ENCODE measurements at regions not wholly inside any gene's neighbourhood (a gene's known extent, or its start where the extent isn't known, plus 50 kb on each side); places are given as distances from the start of the nearest gene placed in this dataset.

GRCh38 chr3:187491371-187491770 lies 123.2 kb downstream of the RTP4 start (continued):
- no peak for TF ChIP-seq ZNF407 (IDR thresholded peaks at IDR 0.05; ENCODE audit: low read depth)
- TF ChIP-seq CEBPB (tag; IDR thresholded peaks at IDR 0.05): no peak
- TF ChIP-seq SMAD4 (CRISPR knock-in tag; conservative IDR thresholded peaks at IDR 0.05): no peak
- no peak for TF ChIP-seq USF1 (CRISPR knock-in tag; IDR thresholded peaks at IDR 0.05)
- TF ChIP-seq STAT5A (IDR thresholded peaks at IDR 0.05; ENCODE audit: borderline replicate concordance, low read length): no peak
- no peak for TF ChIP-seq ZNF23 (CRISPR knock-in tag; IDR thresholded peaks at IDR 0.05)
- TF ChIP-seq MAFG (tag; conservative IDR thresholded peaks at IDR 0.05): no peak
- no peak for TF ChIP-seq SP1 (CRISPR knock-in tag; IDR thresholded peaks at IDR 0.05)
- TF ChIP-seq MTF1 (CRISPR knock-in tag; IDR thresholded peaks at IDR 0.05; ENCODE audit: borderline replicate concordance): no peak
- no peak for TF ChIP-seq HCFC1 (IDR thresholded peaks at IDR 0.05; ENCODE audit: low read depth, low read length)
- TF ChIP-seq E2F3 (CRISPR knock-in tag; IDR thresholded peaks at IDR 0.05): no peak
- no peak for TF ChIP-seq CHCHD3 (CRISPR knock-in tag; IDR thresholded peaks at IDR 0.05)

All from K562 (cell line).